GM12891 (cell line): ENCODE measurements at regions not wholly inside any gene's neighbourhood (a gene's known extent, or its start where the extent isn't known, plus 50 kb on each side); places are given as distances from the start of the nearest gene placed in this dataset.

Source experiments
- PAX5 ChIP-seq: IDR thresholded peaks from 2 replicates; pipeline ENCODE4 v1.6.1; 2011; ENCODE audit warnings: low read length, moderate library complexity, mild to moderate bottlenecking; ENCODE audit not compliant: insufficient read depth, severe bottlenecking
- POLR2A ChIP-seq: IDR thresholded peaks from 2 replicates; pipeline ENCODE4 v1.6.1; 2011; ENCODE audit warnings: low read depth, low read length, control low read depth
- POLR2AphosphoS5 ChIP-seq: IDR thresholded peaks from 2 replicates; pipeline ENCODE4 v1.6.1; 2011; ENCODE audit warnings: low read depth, low read length, control low read depth
- POU2F2 ChIP-seq: IDR thresholded peaks from 2 replicates; pipeline ENCODE4 v1.6.1; 2011; ENCODE audit warnings: low read depth, mild to moderate bottlenecking, control low read depth, low read length, moderate library complexity
- SPI1 ChIP-seq: IDR thresholded peaks from 2 replicates; pipeline ENCODE4 v1.6.1; 2011; ENCODE audit warnings: low read depth, low read length, control low read depth
- TAF1 ChIP-seq: IDR thresholded peaks from 2 replicates; pipeline ENCODE4 v1.6.1; 2011; ENCODE audit warnings: low read depth, low read length, control low read depth

DNA sequence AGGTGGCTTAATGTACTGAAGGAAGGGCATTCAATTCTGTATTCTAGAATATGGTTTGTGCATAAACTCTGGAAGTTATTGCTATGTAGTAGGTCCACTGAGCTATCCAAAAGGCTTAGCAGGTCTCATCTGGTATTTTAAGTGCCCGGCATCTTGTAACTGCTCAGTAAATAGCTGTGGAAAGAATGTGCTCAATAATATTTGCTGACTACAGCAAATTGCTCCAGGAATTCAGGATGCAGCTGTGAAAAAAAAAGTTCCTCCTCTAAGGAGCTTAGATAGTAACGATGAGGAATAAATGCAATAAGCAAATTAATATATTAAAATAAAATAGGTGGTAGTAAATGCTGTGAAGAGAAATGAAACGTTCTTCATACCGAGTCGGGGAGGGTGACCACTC is 857.1 kb downstream of the AACS start:
- TF ChIP-seq TAF1 (no peak), POLR2A (no peak), POLR2AphosphoS5 (no peak), SPI1 (no peak), POU2F2 (no peak), PAX5 (no peak)
